GM12878 (cell line): ENCODE measurements at regions not wholly inside any gene's neighbourhood (a gene's known extent, or its start where the extent isn't known, plus 50 kb on each side); places are given as distances from the start of the nearest gene placed in this dataset.

ENCODE experiments used
- ATAC-seq: fragments of 200-7000 bp; cut with Tn5 transposase; 3 replicates; pipeline ENCODE4 v1.9.1; 2020; ENCODE audit warnings: mild to moderate bottlenecking, moderate library complexity
- BruUV-seq: library from RNA; stranded (reverse); fragments of 400-500 nt; replicated peaks from 2 replicates; lab custom pipeline; 2021; lab: Mats Ljungman, UMichigan
- CTCF ChIA-PET: fragments of 300-600 bp; sonication (Branson Sonifier 250); formaldehyde crosslinking; extraction: SDS; loops from one replicate; lab custom pipeline; 2021; ENCODE audit warnings: inconsistent platforms; lab: Yijun Ruan, JAX
- POLR2A ChIA-PET: fragments of 350-600 bp; formaldehyde crosslinking; extraction: SDS; loops from one replicate; lab custom pipeline; 2021; ENCODE audit warnings: inconsistent platforms; lab: Charles Lee
- RAD21 ChIA-PET: fragments of 300-600 bp; sonication (Branson Sonifier 250); formaldehyde crosslinking; loops from one replicate; lab custom pipeline; 2023; ENCODE audit warnings: antibody characterized with exemption; ENCODE audit not compliant: unreplicated experiment; lab: Charles Lee
- SMC1A ChIA-PET: fragments of 300-600 bp; sonication (Branson Sonifier 250); formaldehyde crosslinking; loops from one replicate; lab custom pipeline; 2023; ENCODE audit not compliant: unreplicated experiment, uncharacterized antibody; lab: Charles Lee
- DNase-seq: peaks from one replicate; pipeline ENCODE4 v3.0.0-alpha.2; 2011; ENCODE audit warnings: low read depth, low spot score
- FAIRE-seq: peaks from 3 replicates; lab custom pipeline; 2011; peaks lifted over from hg19 to GRCh38; lab: Jason Lieb, UNC
- H2AFZ ChIP-seq: 2 replicates; pipeline ENCODE4 v1.6.0; 2011; ENCODE audit warnings: low read depth, low read length, control low read depth; ENCODE audit not compliant: control insufficient read depth
- H3K27ac ChIP-seq: 2 replicates; pipeline ENCODE4 v1.5.1; 2011; ENCODE audit warnings: control low read depth; ENCODE audit not compliant: control insufficient read depth, insufficient read depth
- H3K27me3 ChIP-seq, 2 experiments: replicated peaks in 1 of 2; 2 replicates each; pipeline versions ENCODE4 v1.6.0 to v1.6.1; 2011; ENCODE audit warnings: low read length in 1 of 2; ENCODE audit not compliant: control insufficient read depth in 2 of 2, insufficient read depth in 2 of 2
- H3K36me3 ChIP-seq, 2 experiments: 2 replicates each; pipeline ENCODE4 v1.5.1; 2011; ENCODE audit warnings: low read length in 1 of 2; ENCODE audit not compliant: control insufficient read depth in 2 of 2, insufficient read depth in 2 of 2
- H3K4me1 ChIP-seq: 2 replicates; pipeline ENCODE4 v1.6.1; 2011; ENCODE audit warnings: mild to moderate bottlenecking, low read length, moderate library complexity, mixed read lengths; ENCODE audit not compliant: control insufficient read depth, insufficient read depth
- H3K4me2 ChIP-seq: 2 replicates; pipeline ENCODE4 v1.6.0; 2011; ENCODE audit warnings: control low read depth; ENCODE audit not compliant: control insufficient read depth, insufficient read depth
- H3K4me3 ChIP-seq: fragments of 200-600 bp; sonication (generic); 2 replicates; pipeline ENCODE4 v1.5.1; 2016
- H3K79me2 ChIP-seq: 2 replicates; pipeline ENCODE4 v1.6.0; 2011; ENCODE audit warnings: low read length; ENCODE audit not compliant: control insufficient read depth, insufficient read depth
- H3K9ac ChIP-seq: 2 replicates; pipeline ENCODE4 v1.8.0; 2011; ENCODE audit warnings: low read length, control low read depth, mixed read lengths; ENCODE audit not compliant: control insufficient read depth, insufficient read depth
- H3K9me3 ChIP-seq: replicated peaks from 3 replicates; pipeline ENCODE4 v1.5.1; 2011; ENCODE audit warnings: mild to moderate bottlenecking, low read length; ENCODE audit not compliant: control insufficient read depth, insufficient read depth
- H4K20me1 ChIP-seq: 2 replicates; pipeline ENCODE4 v1.6.0; 2011; ENCODE audit not compliant: control insufficient read depth, insufficient read depth
- FOXK2 ChIP-seq: fragments of 450-650 bp; IDR thresholded peaks from 2 replicates; pipeline ENCODE4 v1.6.1; 2017; ENCODE audit warnings: mild to moderate bottlenecking, moderate library complexity
- IKZF1 ChIP-seq: fragments of 450-650 bp; conservative IDR thresholded peaks from 2 replicates; pipeline ENCODE4 v1.6.1; 2017; ENCODE audit warnings: antibody characterized with exemption, mild to moderate bottlenecking
- MEF2B ChIP-seq: fragments of 450-650 bp; IDR thresholded peaks from 2 replicates; pipeline ENCODE4 v1.6.1; 2018; ENCODE audit warnings: mild to moderate bottlenecking, moderate library complexity; ENCODE audit not compliant: partially characterized antibody, poor library complexity, severe bottlenecking
- MTA3 ChIP-seq: IDR thresholded peaks from 2 replicates; pipeline ENCODE4 v1.6.1; 2012; ENCODE audit warnings: low read length, inconsistent platforms, borderline replicate concordance
- POLR2AphosphoS5 ChIP-seq: IDR thresholded peaks from 2 replicates; pipeline ENCODE4 v1.6.1; 2011; ENCODE audit warnings: mild to moderate bottlenecking, low read length, inconsistent platforms
- RB1 ChIP-seq: fragments of 450-650 bp; formaldehyde crosslinking; IDR thresholded peaks from 2 replicates; pipeline ENCODE4 v1.6.1; 2017; ENCODE audit warnings: mild to moderate bottlenecking, borderline replicate concordance
- SUZ12 ChIP-seq: fragments of 200-600 bp; sonication (generic); IDR thresholded peaks from one replicate; pipeline ENCODE4 v1.6.1; 2018; ENCODE audit warnings: antibody characterized with exemption, mild to moderate bottlenecking; ENCODE audit not compliant: unreplicated experiment
- WGBS: methylation state at CpG from one replicate; pipeline ENCODE4 v1.1.6; 2016; ENCODE audit warnings: low lambda C conversion rate; ENCODE audit not compliant: insufficient replicate concordance, insufficient coverage; ENCODE audit errors: missing lambda C conversion rate; 5-methylcytosine and 5-hydroxymethylcytosine counted together
- in situ Hi-C: fragments of 300-500 bp; cut with MboI; formaldehyde crosslinking; loops from 9 replicates; pipeline ENCODE4 v1.14.3; 2018; ENCODE audit warnings: mixed read lengths
- intact Hi-C: fragments of 100-400 bp; cut with micrococcal nuclease; formaldehyde crosslinking; loops from one replicate; pipeline ENCODE4 v1.14.2; 2022; ENCODE audit not compliant: unreplicated experiment
- TF ChIP-seq, protein P1 (sequence below): IDR thresholded peaks from 2 replicates; pipeline ENCODE4 v1.6.1; 2011; ENCODE audit warnings: low read depth, low read length, improper control_type of control experiment, borderline replicate concordance
- TF ChIP-seq, protein P2 (sequence below): fragments of 450-650 bp; IDR thresholded peaks from 2 replicates; pipeline ENCODE4 v1.6.1; 2017; ENCODE audit warnings: low read depth, mild to moderate bottlenecking, moderate library complexity
- TF ChIP-seq, protein P3 (sequence below): IDR thresholded peaks from 2 replicates; pipeline ENCODE4 v1.6.1; 2012; ENCODE audit warnings: low read depth, low read length, improper control_type of control experiment
- TF ChIP-seq, protein P4 (sequence below): fragments of 450-650 bp; IDR thresholded peaks from 2 replicates; pipeline ENCODE4 v1.6.1; 2014; ENCODE audit warnings: mild to moderate bottlenecking
- TF ChIP-seq, protein P5 (sequence below): fragments of 450-650 bp; IDR thresholded peaks from 2 replicates; pipeline ENCODE4 v1.6.1; 2016; ENCODE audit warnings: mild to moderate bottlenecking

DNA sequence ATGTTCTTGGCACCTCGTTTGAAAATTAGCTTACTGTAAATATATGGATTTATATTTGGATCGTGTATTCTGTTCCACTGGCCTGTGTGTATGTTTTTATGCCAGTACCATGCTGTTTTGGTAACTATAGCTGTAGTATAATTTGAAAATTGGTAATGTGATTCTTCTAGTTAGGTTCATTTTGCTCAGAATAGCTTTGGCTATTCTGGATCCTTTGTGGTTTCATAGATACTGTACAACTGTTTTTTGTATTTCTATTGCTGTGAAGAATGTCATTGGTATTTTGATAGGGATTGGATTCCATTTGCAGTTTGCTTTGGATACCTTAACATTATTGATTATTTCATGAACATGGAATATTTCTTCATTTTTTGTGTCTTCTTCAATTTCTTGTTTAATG is 490.2 kb downstream of the BRINP3 start:
- DNase-seq (no peak), FAIRE-seq (no peak), ATAC-seq (no peak)
- POLR2A ChIA-PET, result no interaction called here
- no TSS peak for BruUV-seq
- in situ Hi-C loops, result no loop called here
- TF ChIP-seq, protein P1, sequence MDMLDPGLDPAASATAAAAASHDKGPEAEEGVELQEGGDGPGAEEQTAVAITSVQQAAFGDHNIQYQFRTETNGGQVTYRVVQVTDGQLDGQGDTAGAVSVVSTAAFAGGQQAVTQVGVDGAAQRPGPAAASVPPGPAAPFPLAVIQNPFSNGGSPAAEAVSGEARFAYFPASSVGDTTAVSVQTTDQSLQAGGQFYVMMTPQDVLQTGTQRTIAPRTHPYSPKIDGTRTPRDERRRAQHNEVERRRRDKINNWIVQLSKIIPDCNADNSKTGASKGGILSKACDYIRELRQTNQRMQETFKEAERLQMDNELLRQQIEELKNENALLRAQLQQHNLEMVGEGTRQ, result no peak
- TF ChIP-seq MEF2B, result no peak
- TF ChIP-seq, protein P2, sequence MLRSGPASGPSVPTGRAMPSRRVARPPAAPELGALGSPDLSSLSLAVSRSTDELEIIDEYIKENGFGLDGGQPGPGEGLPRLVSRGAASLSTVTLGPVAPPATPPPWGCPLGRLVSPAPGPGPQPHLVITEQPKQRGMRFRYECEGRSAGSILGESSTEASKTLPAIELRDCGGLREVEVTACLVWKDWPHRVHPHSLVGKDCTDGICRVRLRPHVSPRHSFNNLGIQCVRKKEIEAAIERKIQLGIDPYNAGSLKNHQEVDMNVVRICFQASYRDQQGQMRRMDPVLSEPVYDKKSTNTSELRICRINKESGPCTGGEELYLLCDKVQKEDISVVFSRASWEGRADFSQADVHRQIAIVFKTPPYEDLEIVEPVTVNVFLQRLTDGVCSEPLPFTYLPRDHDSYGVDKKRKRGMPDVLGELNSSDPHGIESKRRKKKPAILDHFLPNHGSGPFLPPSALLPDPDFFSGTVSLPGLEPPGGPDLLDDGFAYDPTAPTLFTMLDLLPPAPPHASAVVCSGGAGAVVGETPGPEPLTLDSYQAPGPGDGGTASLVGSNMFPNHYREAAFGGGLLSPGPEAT, result no peak
- TF ChIP-seq, protein P3, sequence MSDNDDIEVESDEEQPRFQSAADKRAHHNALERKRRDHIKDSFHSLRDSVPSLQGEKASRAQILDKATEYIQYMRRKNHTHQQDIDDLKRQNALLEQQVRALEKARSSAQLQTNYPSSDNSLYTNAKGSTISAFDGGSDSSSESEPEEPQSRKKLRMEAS, result no peak
- TF ChIP-seq RB1, result no peak
- TF ChIP-seq POLR2AphosphoS5, result no peak
- TF ChIP-seq MTA3, result no peak
- TF ChIP-seq, protein P4, sequence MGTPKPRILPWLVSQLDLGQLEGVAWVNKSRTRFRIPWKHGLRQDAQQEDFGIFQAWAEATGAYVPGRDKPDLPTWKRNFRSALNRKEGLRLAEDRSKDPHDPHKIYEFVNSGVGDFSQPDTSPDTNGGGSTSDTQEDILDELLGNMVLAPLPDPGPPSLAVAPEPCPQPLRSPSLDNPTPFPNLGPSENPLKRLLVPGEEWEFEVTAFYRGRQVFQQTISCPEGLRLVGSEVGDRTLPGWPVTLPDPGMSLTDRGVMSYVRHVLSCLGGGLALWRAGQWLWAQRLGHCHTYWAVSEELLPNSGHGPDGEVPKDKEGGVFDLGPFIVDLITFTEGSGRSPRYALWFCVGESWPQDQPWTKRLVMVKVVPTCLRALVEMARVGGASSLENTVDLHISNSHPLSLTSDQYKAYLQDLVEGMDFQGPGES, result no peak
- TF ChIP-seq SUZ12, result no peak
- TF ChIP-seq FOXK2, result no peak
- TF ChIP-seq, protein P5, sequence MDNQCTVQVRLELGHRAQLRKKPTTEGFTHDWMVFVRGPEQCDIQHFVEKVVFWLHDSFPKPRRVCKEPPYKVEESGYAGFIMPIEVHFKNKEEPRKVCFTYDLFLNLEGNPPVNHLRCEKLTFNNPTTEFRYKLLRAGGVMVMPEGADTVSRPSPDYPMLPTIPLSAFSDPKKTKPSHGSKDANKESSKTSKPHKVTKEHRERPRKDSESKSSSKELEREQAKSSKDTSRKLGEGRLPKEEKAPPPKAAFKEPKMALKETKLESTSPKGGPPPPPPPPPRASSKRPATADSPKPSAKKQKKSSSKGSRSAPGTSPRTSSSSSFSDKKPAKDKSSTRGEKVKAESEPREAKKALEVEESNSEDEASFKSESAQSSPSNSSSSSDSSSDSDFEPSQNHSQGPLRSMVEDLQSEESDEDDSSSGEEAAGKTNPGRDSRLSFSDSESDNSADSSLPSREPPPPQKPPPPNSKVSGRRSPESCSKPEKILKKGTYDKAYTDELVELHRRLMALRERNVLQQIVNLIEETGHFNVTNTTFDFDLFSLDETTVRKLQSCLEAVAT, result no peak
- TF ChIP-seq IKZF1, result no peak
- Histone ChIP-seq H3K9me3 (no peaks in the 10 kb centered on the region), H3K9ac (no peak overlapping the region), H3K79me2 (no peaks in the 10 kb centered on the region), H3K4me1 (no peaks in the 10 kb centered on the region), H3K36me3 (no peaks in the 10 kb centered on the region), H4K20me1 (no peaks in the 10 kb centered on the region), H3K4me2 (no peak overlapping the region), H3K27ac (no peak overlapping the region), H2AFZ (no peak overlapping the region), H3K4me3 (no peak overlapping the region), H3K27me3 (no peaks in the 10 kb centered on the region)
- WGBS, result 17% methylated on average over 2 of the region's 2 CpGs
- SMC1A ChIA-PET, result no interaction called here
- RAD21 ChIA-PET, result interaction anchor here (0.6 kb wide), 1 partner anchor 315 kb away, joined by 3 read pairs; no protein-coding TSS in a partner anchor
- intact Hi-C loops, result no loop called here
- CTCF ChIA-PET, result no interaction called here
